ENCODE measurements at regions not wholly inside any gene's neighbourhood (a gene's known extent, or its start where the extent isn't known, plus 50 kb on each side); places are given as distances from the start of the nearest gene placed in this dataset.

- no peak overlapping the region for H3K27ac Mint-ChIP-seq
- H3K9me3 Mint-ChIP-seq = no peaks in the 10 kb centered on the region
- no peak for ATAC-seq
- H3K4me1 Mint-ChIP-seq = peaks cover 22% of the 10 kb centered on the region
- no peak for DNase-seq (ENCODE audit: low spot score)
- CTCF ChIA-PET = no interaction called here
- POLR2A ChIA-PET = no interaction called here
- TF ChIP-seq GRHL2 (CRISPR knock-in tag; IDR thresholded peaks at IDR 0.05; ENCODE audit: insufficient replicate concordance, severe bottlenecking) (no peak), NR1H2 (CRISPR knock-in tag; IDR thresholded peaks at IDR 0.05) (no peak), FOXJ3 (CRISPR knock-in tag; IDR thresholded peaks at IDR 0.05; ENCODE audit: borderline replicate concordance) (no peak), ZNF263 (CRISPR knock-in tag; IDR thresholded peaks at IDR 0.05; ENCODE audit: low read depth) (no peak), PREB (CRISPR knock-in tag; IDR thresholded peaks at IDR 0.05; ENCODE audit: borderline replicate concordance) (no peak), IRF2 (CRISPR knock-in tag; IDR thresholded peaks at IDR 0.05; ENCODE audit: borderline replicate concordance, low read depth) (no peak), GABPB1 (CRISPR knock-in tag; IDR thresholded peaks at IDR 0.05) (no peak), CDX4 (CRISPR knock-in tag; IDR thresholded peaks at IDR 0.05; ENCODE audit: borderline replicate concordance) (no peak), PRRX2 (CRISPR knock-in tag; IDR thresholded peaks at IDR 0.05) (no peak), EMX1 (CRISPR knock-in tag; IDR thresholded peaks at IDR 0.05) (no peak), CREB1 (CRISPR knock-in tag; IDR thresholded peaks at IDR 0.05) (no peak), JAZF1 (CRISPR knock-in tag; IDR thresholded peaks at IDR 0.05) (no peak), ZBTB43 (CRISPR knock-in tag; IDR thresholded peaks at IDR 0.05) (no peak)
- H3K4me3 Mint-ChIP-seq = no peak overlapping the region
- no peaks in the 10 kb centered on the region; the same call in 1 of the 2 replicates for H3K27me3 Mint-ChIP-seq (ENCODE audit: low read depth)
- no peaks in the 10 kb centered on the region for H3K36me3 Mint-ChIP-seq
These were observed 109.3 kb upstream of the CPEB4 start for GRCh38 chr5:173778784-173779304.

- ChIA-PET CTCF (interaction anchor here (1.0 to 1.2 kb wide), 3 partner anchors 10 to 204 kb away, joined by 3 to 5 read pairs (median 4); no protein-coding TSS in a partner anchor), POLR2A (no interaction called here)
- Mint-ChIP-seq H3K27ac (no peak overlapping the region), H3K4me3 (no peak overlapping the region), H3K36me3 (no peaks in the 10 kb centered on the region), H3K9me3 (no peaks in the 10 kb centered on the region), H3K4me1 (peaks cover 22% of the 10 kb centered on the region), H3K27me3 (ENCODE audit: low read depth) (no peaks in the 10 kb centered on the region; the same call in 1 of the 2 replicates)
- no peak for DNase-seq (ENCODE audit: low spot score)
- no peak for ATAC-seq
- TF ChIP-seq SMAD4 (CRISPR knock-in tag; IDR thresholded peaks at IDR 0.05) (no peak), STAT6 (CRISPR knock-in tag; conservative IDR thresholded peaks at IDR 0.05; ENCODE audit: low read depth) (no peak), ZNF138 (CRISPR knock-in tag; conservative IDR thresholded peaks at IDR 0.05) (no peak), ZNF671 (CRISPR knock-in tag; IDR thresholded peaks at IDR 0.05) (no peak), ZBTB43 (CRISPR knock-in tag; IDR thresholded peaks at IDR 0.05) (no peak), KAT7 (CRISPR knock-in tag; IDR thresholded peaks at IDR 0.05; ENCODE audit: borderline replicate concordance) (no peak), ATF2 (CRISPR knock-in tag; IDR thresholded peaks at IDR 0.05; ENCODE audit: borderline replicate concordance, low read depth) (no peak), SOX15 (CRISPR knock-in tag; IDR thresholded peaks at IDR 0.05) (no peak), NFYB (CRISPR knock-in tag; conservative IDR thresholded peaks at IDR 0.05; ENCODE audit: low read depth) (no peak)
These were observed 107.6 kb upstream of the CPEB4 start for GRCh38 chr5:173780235-173781234.

All from WTC11 (cell line).